ENCODE measurements at regions not wholly inside any gene's neighbourhood (a gene's known extent, or its start where the extent isn't known, plus 50 kb on each side); places are given as distances from the start of the nearest gene placed in this dataset.

DNA sequence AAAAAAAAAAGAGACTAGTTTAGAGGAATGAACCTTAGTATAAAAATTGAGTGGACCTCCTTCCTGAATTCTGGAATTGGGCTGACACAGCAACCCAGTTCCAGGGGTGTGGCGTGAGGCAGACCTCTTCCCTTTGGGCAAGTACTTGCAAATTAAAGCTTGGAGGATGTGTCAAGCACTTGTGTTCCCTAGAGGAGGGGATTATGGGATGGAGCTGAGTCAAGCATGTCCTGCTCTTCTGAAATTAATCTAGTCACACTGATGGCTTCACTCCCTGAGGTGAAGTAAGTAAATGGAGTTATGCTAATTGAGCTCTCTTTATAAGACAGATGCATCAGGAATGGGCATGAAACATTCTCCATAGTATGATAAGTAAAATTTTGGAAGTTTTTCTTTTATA lies 107.7 kb upstream of the HTR2A start:
- WGBS (ENCODE audit: insufficient coverage): no CpG with 5 or more reads among the region's 1 CpG
- intact Hi-C loops (cut with micrococcal nuclease): no loop called here
- no peak overlapping the region for H2AFZ ChIP-seq (ENCODE audit: insufficient read depth, low read depth, low read length, poor library complexity, severe bottlenecking)
- TF ChIP-seq, protein P1, sequence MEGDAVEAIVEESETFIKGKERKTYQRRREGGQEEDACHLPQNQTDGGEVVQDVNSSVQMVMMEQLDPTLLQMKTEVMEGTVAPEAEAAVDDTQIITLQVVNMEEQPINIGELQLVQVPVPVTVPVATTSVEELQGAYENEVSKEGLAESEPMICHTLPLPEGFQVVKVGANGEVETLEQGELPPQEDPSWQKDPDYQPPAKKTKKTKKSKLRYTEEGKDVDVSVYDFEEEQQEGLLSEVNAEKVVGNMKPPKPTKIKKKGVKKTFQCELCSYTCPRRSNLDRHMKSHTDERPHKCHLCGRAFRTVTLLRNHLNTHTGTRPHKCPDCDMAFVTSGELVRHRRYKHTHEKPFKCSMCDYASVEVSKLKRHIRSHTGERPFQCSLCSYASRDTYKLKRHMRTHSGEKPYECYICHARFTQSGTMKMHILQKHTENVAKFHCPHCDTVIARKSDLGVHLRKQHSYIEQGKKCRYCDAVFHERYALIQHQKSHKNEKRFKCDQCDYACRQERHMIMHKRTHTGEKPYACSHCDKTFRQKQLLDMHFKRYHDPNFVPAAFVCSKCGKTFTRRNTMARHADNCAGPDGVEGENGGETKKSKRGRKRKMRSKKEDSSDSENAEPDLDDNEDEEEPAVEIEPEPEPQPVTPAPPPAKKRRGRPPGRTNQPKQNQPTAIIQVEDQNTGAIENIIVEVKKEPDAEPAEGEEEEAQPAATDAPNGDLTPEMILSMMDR (IDR thresholded peaks at IDR 0.05): no peak
- Mint-ChIP-seq H3K27ac (no peak overlapping the region), H3K4me1 (no peaks in the 10 kb centered on the region), H3K4me3 (no peak overlapping the region), H3K9me3 (peaks cover 0 to 2% (median 0%) of the 10 kb centered on the region in 7 donors), H3K27me3 (ENCODE audit: low read depth in 3 of 3) (peaks cover 3 to 6% (median 5%) of the 10 kb centered on the region in 3 donors), H3K36me3 (no peaks in the 10 kb centered on the region)
- H3K9me3 ChIP-seq (replicated peaks in 1 of 2; ENCODE audit: control insufficient read depth in 1 of 2, insufficient read depth in 1 of 2, low read length in 2 of 2): no peaks in the 10 kb centered on the region
- H4K20me1 ChIP-seq (ENCODE audit: insufficient read depth, low read length): no peaks in the 10 kb centered on the region
- H3K4me2 ChIP-seq (replicated peaks; ENCODE audit: extremely low read depth, low read length, poor library complexity, severe bottlenecking): no peak overlapping the region
- H3K79me2 ChIP-seq (ENCODE audit: insufficient read depth, low read length): no peaks in the 10 kb centered on the region
- no peak overlapping the region for H3K9ac ChIP-seq (ENCODE audit: insufficient read depth, low read length, poor library complexity, severe bottlenecking)
- H3K4me3 ChIP-seq (replicated peaks in 1 of 3; ENCODE audit: low read depth in 2 of 3, low read length in 3 of 3): no peak overlapping the region
- H3K4me1 ChIP-seq (ENCODE audit: control insufficient read depth in 1 of 2, insufficient read depth in 2 of 2, low read length in 2 of 2): no peaks in the 10 kb centered on the region
- DNase-seq: no peak
- H3K36me3 ChIP-seq (replicated peaks in 1 of 2; ENCODE audit: control insufficient read depth in 1 of 2, insufficient read depth in 2 of 2, low read length in 2 of 2): no peaks in the 10 kb centered on the region
- peaks cover 0 to 4% of the 10 kb centered on the region in 2 donors for H3K27me3 ChIP-seq (ENCODE audit: control insufficient read depth in 2 of 2, insufficient read depth in 2 of 2, low read length in 2 of 2)
- H3K27ac ChIP-seq (ENCODE audit: low read depth in 1 of 2, low read length in 2 of 2): no peak overlapping the region

DNA sequence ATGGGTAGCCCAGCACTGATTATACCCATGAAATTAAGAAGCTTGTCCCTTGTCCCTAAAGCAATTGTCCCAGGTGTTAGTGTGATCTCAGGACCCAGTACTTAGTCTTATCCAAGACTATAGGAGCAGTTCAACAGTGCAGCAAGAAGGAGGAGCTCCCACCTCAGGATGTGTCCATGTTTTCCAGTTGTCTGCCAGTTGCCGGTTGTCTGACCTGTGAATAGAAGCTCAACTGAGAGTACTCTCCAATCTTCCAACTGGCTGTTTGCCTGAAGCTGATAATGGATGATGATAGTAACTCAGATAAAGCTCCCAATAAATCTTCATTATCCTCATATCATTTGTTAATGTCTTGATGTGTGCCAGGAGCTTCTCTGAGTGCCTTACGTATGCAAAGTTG lies 107.2 kb upstream of the HTR2A start:
- Histone ChIP-seq H3K27me3 (ENCODE audit: control insufficient read depth in 2 of 2, insufficient read depth in 2 of 2, low read length in 2 of 2) (peaks cover 0 to 4% of the 10 kb centered on the region in 2 donors), H3K4me1 (ENCODE audit: control insufficient read depth in 1 of 2, insufficient read depth in 2 of 2, low read length in 2 of 2) (no peaks in the 10 kb centered on the region), H3K4me3 (replicated peaks in 1 of 3; ENCODE audit: low read depth in 2 of 3, low read length in 3 of 3) (no peak overlapping the region), H3K36me3 (replicated peaks in 1 of 2; ENCODE audit: control insufficient read depth in 1 of 2, insufficient read depth in 2 of 2, low read length in 2 of 2) (no peaks in the 10 kb centered on the region), H3K9me3 (replicated peaks in 1 of 2; ENCODE audit: control insufficient read depth in 1 of 2, insufficient read depth in 1 of 2, low read length in 2 of 2) (no peaks in the 10 kb centered on the region), H4K20me1 (ENCODE audit: insufficient read depth, low read length) (no peaks in the 10 kb centered on the region), H3K4me2 (replicated peaks; ENCODE audit: extremely low read depth, low read length, poor library complexity, severe bottlenecking) (no peak overlapping the region), H3K79me2 (ENCODE audit: insufficient read depth, low read length) (no peaks in the 10 kb centered on the region), H2AFZ (ENCODE audit: insufficient read depth, low read depth, low read length, poor library complexity, severe bottlenecking) (no peak overlapping the region), H3K9ac (ENCODE audit: insufficient read depth, low read length, poor library complexity, severe bottlenecking) (no peak overlapping the region), H3K27ac (ENCODE audit: low read depth in 1 of 2, low read length in 2 of 2) (no peak overlapping the region)
- Mint-ChIP-seq H3K9me3 (peaks cover 0 to 2% (median 0%) of the 10 kb centered on the region in 7 donors), H3K27me3 (ENCODE audit: low read depth in 3 of 3) (peaks cover 3 to 6% (median 5%) of the 10 kb centered on the region in 3 donors), H3K36me3 (no peaks in the 10 kb centered on the region), H3K4me1 (no peaks in the 10 kb centered on the region), H3K27ac (peak overlapping the region in 1 of 7 donors; percentile 42), H3K4me3 (no peak overlapping the region)
- TF ChIP-seq, protein P1 (IDR thresholded peaks at IDR 0.05): no peak
- DNase-seq: no peak
- no CpG with 5 or more reads among the region's 2 CpGs for WGBS (ENCODE audit: insufficient coverage)
- intact Hi-C loops (cut with micrococcal nuclease): no loop called here
